Brain microvascular endothelial cell (primary cell): ENCODE measurements at regions not wholly inside any gene's neighbourhood (a gene's known extent, or its start where the extent isn't known, plus 50 kb on each side); places are given as distances from the start of the nearest gene placed in this dataset.
"Not testable (repeated sequence)": the region's sequence is repeated elsewhere in the genome, so short reads cannot be mapped to it uniquely, and the experiment has no call there.

ENCODE experiments used
- DNase-seq: peaks from one replicate; pipeline ENCODE4 v3.0.0-alpha.2; 2020
- H3K27ac ChIP-seq: fragments of 250-450 bp; sonication (Bioruptor Pico); 2 replicates; pipeline ENCODE4 v1.5.1; 2020; ENCODE audit warnings: mild to moderate bottlenecking, moderate library complexity
- H3K27me3 ChIP-seq: fragments of 250-450 bp; sonication (Bioruptor Pico); replicated peaks from 2 replicates; pipeline ENCODE4 v1.5.1; 2020; ENCODE audit warnings: mild to moderate bottlenecking
- H3K36me3 ChIP-seq: fragments of 250-450 bp; sonication (Bioruptor Pico); replicated peaks from 2 replicates; pipeline ENCODE4 v1.5.1; 2020; ENCODE audit warnings: mild to moderate bottlenecking
- H3K4me3 ChIP-seq: 2 replicates; pipeline ENCODE4 v1.5.1; 2011; ENCODE audit warnings: low read depth, mild to moderate bottlenecking, control low read depth, low read length, moderate library complexity
- in situ Hi-C: cut with HindIII; loops from 2 replicates; pipeline ENCODE4 v1.10.0; 2017; ENCODE audit warnings: low sequenced_read_pairs, low pct_ligation_motif_present
- TF ChIP-seq, protein P1 (sequence below): IDR thresholded peaks from 2 replicates; pipeline ENCODE4 v1.5.1; 2011; ENCODE audit warnings: low read depth, mild to moderate bottlenecking, moderate library complexity, low read length, control low read depth, inconsistent platforms; ENCODE audit errors: missing control alignments

DNA sequence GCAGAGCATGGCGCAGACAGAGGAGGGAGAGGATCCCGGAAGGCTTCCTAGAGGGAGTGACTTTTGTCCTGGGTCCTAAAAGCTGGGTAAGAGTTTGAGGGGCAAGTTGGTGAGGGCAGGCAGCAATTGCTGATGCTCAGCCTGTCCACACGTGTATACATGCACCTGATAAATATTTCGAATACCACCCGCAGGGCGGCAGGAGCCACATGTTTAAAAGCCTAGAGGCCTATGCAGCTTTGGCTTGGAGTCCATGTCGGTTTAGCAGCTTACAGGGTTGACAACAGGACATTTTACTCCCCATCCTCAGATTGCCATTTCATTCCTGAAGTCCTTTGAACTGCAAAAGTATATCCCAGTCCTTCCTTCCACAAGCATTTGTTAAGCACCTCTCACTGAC, 99.1 kb downstream of the KATNIP start:
- no peak for DNase-seq
- no peaks in the 10 kb centered on the region for H3K36me3 ChIP-seq
- in situ Hi-C loops: no loop called here
- H3K27me3 ChIP-seq: no peaks in the 10 kb centered on the region
- H3K27ac ChIP-seq: no peak overlapping the region
- H3K4me3 ChIP-seq: no peak overlapping the region
- TF ChIP-seq, protein P1, sequence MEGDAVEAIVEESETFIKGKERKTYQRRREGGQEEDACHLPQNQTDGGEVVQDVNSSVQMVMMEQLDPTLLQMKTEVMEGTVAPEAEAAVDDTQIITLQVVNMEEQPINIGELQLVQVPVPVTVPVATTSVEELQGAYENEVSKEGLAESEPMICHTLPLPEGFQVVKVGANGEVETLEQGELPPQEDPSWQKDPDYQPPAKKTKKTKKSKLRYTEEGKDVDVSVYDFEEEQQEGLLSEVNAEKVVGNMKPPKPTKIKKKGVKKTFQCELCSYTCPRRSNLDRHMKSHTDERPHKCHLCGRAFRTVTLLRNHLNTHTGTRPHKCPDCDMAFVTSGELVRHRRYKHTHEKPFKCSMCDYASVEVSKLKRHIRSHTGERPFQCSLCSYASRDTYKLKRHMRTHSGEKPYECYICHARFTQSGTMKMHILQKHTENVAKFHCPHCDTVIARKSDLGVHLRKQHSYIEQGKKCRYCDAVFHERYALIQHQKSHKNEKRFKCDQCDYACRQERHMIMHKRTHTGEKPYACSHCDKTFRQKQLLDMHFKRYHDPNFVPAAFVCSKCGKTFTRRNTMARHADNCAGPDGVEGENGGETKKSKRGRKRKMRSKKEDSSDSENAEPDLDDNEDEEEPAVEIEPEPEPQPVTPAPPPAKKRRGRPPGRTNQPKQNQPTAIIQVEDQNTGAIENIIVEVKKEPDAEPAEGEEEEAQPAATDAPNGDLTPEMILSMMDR: no peak

DNA sequence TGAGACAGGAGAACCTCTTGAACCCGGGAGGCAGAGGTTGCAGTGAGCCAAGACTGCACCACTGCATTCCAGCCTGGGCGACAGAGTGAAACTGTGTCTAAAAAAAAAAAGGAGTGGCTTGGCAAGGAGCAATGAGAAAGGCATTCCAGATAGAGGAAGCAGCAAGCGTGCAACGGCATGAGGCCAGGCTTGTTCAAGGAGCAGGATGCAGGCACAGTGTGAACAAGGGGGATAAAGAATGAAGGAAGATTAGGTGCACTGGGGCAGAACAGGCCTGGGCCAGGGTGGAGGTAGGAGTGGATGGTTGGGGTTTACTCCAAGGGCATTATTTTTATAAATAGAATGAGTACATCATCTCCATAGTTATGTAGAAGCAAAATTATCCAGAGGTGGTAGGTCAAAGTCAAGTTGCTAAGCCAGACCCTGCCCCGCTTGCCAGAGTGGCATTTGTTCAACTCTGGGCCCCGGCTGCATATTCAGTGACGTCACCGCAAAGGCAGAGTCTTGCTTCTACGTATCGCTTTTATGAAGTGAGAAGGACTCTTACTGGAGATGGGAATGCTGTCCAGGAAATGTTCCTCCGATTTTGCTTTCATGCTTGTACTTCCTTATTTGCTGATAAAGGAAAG, 100.2 kb downstream of the KATNIP start:
- DNase-seq: no peak
- Histone ChIP-seq H3K4me3 (no peak overlapping the region), H3K36me3 (no peaks in the 10 kb centered on the region), H3K27ac (no peak overlapping the region), H3K27me3 (no peaks in the 10 kb centered on the region)
- TF ChIP-seq, protein P1: no peak
- in situ Hi-C loops: no loop called here

DNA sequence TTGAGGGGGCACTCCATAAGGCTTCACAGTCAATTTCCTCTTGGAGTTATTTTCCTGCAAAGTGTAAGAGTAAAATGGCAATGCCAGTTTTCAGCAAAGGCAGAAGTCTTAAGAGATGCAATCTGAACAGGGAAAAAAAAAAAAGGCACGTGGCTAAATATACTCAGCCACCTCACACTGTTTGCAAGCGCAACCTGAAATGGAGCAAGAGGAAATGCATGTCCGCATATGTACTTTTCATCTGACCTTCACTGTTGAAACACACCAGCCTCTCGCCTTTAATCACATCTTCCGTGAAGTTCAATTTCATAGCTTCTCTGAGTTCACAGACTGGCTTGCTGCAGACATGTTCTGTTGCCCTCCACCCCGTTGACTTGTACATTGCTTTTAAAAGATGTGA, 101.4 kb downstream of the KATNIP start:
- no peak for DNase-seq

DNA sequence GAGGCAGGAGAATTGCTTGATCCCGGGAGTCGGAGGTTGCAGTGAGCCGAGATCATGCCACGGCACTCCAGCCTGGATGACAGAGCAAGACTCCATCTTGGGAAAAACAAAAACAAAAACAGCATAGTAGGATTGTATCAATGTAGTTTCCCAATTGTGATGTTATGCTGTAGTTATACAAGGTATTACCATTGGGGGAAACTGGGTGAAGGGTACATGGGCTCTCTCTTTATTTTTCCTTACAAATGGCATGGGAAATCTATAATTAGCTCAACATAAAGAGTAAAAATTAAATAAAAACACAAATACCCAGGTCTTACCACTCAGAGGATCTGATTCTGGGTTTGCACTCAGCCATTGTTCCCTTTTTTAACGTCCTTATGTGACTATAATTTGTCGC, 107.9 kb downstream of the KATNIP start:
- Histone ChIP-seq H3K27ac (no peak overlapping the region), H3K4me3 (no peak overlapping the region), H3K36me3 (no peaks in the 10 kb centered on the region), H3K27me3 (no peaks in the 10 kb centered on the region)
- DNase-seq: no peak
- TF ChIP-seq, protein P1: no peak
- in situ Hi-C loops: no loop called here

More for the DNA sequence above, 101.4 kb downstream of the KATNIP start:
- in situ Hi-C loops: no loop called here
- no peak overlapping the region for H3K27ac ChIP-seq
- H3K4me3 ChIP-seq: no peak overlapping the region
- no peaks in the 10 kb centered on the region for H3K27me3 ChIP-seq
- no peaks in the 10 kb centered on the region for H3K36me3 ChIP-seq
- TF ChIP-seq, protein P1: no peak

DNA sequence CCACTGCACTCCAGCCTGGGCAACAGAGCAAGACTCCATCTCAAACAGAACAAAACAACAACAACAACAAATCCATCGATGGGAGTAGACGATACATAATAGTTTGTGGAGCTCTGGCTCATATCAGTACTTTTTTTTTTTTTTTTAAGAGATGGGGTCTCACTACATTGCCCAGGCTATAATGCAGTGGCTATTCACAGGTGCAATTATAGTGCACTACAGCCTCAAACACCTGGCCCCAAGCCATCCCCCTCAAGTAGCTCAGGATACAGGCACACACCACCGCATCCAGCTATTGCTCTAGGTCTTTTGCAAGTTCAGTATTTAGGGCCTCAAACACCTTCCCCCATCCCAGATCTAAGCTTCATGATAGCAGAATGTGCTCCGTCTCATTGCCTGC, 110.6 kb downstream of the KATNIP start:
- TF ChIP-seq, protein P1: no peak
- in situ Hi-C loops: no loop called here
- Histone ChIP-seq H3K4me3 (no peak overlapping the region), H3K36me3 (no peaks in the 10 kb centered on the region), H3K27me3 (no peaks in the 10 kb centered on the region), H3K27ac (no peak overlapping the region)
- no peak for DNase-seq

DNA sequence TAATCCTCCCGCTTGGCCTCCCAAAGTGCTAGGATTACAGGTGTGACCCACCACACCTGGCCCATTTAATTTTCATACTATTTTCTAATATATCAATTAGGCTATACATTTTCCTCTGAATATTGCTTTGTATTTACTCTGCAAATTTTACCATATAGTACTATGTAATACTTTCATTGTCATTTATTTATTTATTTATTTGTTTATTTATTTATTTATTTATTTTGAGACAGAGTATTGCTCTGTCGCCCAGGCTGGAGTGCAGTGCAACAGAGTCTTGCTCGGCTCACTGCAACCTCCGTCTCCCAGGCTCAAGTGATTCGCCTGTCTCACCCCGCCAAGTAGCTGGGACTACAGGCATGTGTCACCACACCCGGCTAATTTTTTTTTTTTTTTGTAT, 113.3 kb downstream of the KATNIP start:
- DNase-seq: not testable (repeated sequence)

More for the DNA sequence above, 113.3 kb downstream of the KATNIP start:
- in situ Hi-C loops, H3K27ac ChIP-seq, H3K27me3 ChIP-seq, H3K4me3 ChIP-seq, H3K36me3 ChIP-seq: not testable (repeated sequence)
